Fibroblast of peridontal ligament (primary cell): ENCODE measurements at regions not wholly inside any gene's neighbourhood (a gene's known extent, or its start where the extent isn't known, plus 50 kb on each side); places are given as distances from the start of the nearest gene placed in this dataset.

Experiments used
- DNase-seq: peaks from one replicate; pipeline ENCODE4 v3.0.0-alpha.2; 2010; ENCODE audit errors: extremely low read depth

DNA sequence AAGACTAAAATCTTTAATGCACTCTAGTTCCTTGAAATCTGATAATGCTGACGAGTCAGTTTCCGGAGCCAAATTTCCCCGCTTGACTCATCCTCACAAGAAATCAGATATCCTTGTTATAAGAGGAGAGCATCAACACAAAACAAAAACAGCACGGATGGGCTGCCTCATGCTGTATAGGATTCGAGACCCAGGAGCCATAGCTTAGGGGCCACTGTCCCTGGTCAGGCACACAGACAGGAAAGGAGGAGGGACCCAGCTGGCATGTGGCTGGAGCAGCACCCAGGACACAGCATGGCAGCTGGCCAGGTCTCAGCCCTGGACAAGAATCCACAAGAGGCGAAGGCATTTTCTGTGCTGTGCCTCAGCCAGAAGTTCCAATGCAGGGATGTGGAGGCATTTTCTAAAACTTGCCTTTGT lies 110.2 kb upstream of the SPATA13 start:
- peak; percentile 85 for DNase-seq

DNA sequence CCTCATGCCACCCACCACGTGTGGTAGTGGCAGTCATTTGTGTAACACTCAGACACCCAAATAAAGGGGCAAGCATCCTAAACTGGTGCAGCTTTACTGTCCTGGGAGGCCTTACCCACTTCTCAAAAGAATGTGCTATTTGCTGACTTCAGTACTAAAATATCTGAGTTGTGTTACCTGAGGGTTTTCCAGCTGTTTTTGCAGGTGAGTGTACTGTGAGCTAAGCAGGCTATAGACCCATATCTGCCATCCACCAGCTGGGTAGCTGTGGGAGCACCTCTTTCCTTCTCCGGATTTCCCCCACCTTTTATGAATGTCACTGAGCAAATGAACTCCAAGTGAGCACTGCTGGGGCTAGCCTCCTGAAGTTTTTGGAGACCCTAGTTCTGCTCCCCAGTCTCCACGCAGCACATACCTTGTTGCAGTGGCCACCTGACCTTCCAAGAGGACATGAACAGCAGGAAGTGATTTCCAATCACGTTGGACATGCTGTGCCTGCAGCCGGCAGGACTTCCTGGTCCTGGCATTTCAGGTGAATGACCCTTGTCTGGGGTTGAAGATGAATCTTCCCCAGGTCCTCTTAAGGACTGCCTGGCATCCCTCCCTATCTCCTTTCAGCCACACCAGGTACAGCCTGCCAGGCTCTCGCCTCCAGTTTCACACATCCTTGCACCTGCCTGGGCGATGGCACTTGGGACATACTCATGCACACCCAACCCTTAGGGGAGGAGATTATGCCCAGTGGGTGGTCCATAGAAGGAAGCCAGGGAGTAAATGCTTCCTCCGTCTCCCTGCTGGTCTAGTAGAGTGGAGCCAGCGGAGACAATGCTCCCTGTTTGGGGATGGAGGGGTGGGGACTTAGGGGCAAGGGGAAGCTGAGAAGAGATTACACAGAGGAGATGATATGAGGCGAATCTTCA lies 109.5 kb upstream of the SPATA13 start:
- no peak for DNase-seq

DNA sequence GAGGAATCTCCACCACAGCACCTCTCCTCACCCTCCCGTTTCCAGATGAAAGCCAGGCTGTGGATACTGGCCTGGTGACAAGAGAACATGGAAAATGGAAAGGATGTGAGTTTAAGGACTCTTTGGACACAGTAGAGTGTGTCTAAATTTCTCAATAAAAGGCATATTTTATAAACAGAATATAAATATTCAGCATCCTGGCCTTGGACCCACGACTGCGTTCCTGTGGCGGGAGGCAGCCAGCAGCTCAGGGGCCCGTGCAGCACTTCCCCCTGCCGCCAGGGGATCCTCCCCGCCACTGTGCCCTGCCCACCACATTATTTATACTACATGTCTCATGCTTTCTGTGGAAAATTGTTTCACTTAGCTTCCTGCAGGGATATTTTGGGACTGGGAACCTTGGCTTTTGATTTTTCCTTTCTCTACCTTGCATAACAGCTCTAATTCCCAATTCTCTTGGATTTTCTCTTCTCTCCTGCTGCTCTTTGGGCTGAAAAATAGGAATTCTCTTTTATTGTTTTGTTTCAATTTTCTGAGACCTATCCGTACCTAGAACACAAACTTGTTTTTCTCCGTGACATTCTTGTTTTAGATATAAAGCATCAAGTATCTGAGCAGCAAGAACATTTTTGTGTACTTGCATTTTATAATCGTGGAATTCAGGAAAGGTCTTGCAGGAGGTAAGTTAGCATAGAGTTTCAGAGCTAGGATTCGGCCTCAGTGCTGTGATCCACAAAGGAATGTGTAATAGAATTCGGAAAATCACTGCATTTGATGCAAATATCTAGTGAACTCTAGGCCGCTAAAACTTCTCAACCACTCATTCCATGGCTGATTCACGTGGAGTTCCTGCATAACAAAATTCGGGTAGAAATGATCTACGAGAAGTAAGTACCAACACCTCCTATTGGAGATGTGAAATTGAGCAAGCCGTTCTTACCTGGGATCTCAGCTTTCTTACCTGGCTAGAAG lies 107.7 kb upstream of the SPATA13 start:
- peak; percentile 66 for DNase-seq

DNA sequence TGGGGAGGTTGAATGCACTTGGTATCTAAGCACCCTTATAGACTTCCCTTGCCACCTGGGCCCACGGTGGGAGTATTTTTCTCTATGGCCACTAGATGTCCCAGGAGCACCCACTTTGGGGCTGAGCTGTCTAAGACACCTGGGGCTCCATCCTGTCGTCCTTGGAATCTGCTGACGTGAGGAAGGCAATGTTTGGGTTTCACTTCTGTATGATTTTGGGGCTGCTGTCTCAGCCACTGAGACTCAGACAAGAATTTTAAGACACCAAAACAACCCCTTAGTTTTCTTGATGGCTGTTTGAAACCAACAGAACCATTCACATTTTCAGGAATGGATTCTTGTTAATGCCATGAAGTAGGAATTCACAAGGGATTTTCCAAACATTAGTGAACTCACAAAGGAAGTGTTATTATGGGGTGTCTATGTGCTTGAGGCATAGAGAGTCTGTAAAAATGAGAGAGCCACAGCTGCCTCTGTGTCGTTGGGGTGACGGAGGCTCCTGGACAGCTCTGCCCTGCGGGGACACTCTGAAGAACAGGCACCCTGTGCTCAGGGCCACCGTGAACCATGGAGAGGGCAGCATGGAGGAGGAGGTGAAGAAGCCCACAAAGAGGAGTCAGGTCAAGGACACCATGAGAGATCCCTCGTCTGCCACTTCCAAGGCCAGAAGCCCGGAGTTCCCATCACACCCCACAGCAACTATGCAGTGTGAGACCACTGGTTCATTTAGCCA lies 106.8 kb upstream of the SPATA13 start:
- peak; percentile 62 for DNase-seq

DNA sequence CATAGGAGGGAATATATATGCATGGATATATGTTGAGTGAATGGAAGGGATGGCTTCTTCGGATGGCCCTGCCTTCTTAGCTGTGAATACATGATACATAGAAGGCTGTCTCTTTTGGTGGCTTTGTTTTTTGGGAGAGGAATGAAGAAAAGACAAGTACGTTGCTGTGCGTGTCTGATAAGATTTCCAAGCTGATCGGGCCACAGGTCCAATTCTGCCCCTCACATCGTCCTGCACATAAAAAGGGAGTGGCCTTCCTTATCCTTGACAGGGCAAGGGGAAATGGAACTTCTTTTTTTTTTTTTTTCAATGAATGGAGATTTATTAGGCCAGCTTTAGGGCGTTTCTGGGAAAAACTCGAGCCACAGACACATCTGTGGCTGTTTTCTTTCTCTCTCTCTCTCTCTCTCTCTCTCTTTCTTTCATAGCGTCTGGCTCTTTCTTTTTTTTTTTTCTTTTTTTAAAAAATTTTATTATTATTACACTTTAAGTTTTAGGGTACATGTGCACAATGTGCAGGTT lies 103.8 kb upstream of the SPATA13 start:
- no peak for DNase-seq

DNA sequence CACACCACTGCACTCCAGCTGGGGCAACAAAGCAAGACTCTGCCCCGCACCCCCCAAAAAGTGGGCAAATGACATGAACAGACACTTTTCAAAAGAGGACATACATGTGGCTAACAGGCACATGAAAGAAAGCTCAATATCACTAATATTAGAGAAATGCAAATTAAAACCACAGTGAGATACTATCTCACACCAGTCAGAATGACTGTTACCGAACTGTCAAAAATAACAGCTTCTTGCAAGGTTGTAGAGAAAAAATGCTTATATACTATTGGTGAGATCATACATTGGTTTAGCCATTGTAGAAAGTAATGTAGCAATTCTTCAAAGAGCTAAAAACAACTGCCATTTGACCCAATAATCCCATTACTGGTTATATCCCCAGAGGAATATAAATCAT lies 99.5 kb upstream of the SPATA13 start:
- DNase-seq: no peak

DNA sequence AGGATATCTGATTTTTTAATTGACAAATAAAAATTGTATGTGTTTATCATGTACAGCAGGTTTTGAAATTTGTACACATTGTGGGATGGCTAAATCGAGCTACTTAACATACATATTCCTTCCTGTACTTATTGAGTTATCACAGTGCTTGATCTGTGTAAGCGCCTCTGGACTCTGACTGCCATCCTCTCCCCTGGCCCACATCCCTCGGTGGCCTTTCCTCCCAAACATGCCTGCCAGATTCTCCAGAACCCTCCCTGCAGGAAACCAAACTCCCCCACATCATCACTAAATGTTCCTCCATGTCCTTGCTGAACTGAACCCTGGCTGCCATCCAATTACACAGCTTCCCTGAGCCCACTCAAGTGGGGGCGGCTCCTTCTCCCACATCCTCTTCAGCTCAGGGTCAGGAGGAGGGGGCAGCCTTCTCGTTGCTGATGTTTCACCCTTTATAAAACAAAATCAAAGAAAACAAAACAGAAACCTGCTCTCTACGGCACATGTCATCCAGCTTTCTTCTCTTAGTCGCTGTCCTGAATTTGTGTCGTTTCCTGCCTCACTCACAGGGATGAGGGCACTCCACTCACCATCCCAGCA lies 97.1 kb upstream of the SPATA13 start:
- DNase-seq: no peak

DNA sequence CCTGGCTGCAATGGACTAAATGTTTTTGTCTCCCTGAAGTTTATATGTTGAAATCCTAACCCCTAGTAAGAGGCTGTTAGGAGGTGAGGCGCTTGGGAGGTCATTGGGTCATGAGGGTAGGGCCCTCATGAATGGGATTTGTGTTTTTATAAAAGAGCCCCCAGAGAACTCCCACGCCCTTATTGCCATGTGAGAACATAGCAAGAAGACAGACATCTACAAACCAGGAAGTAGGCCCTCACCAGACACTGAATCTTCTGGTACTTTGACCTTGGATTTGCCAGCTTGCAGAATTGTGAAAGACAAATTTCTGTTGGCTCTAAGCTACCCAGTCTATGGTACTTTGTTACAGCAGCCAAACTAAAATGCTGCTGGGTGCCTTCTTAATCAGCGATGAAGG lies 96.1 kb upstream of the SPATA13 start:
- DNase-seq: no peak

DNA sequence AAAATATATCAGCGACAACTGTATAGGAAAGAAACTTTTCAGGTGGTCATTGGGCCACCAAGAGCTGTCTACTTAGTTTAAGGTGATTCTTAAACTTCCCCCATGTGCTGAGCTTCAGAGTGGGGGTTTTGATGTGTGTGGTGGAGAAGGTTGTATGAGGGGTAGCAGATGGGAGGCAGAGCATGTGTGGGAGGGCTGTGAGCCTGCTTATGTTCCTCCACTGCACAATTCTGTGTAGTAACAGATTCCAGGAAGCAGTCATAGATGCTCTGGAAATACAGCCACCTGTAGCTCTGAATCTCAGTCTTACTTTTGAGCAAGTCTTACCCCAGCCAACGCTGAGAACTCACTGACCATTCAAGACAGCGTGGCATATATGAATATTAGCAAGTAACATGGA lies 95.3 kb upstream of the SPATA13 start:
- no peak for DNase-seq

DNA sequence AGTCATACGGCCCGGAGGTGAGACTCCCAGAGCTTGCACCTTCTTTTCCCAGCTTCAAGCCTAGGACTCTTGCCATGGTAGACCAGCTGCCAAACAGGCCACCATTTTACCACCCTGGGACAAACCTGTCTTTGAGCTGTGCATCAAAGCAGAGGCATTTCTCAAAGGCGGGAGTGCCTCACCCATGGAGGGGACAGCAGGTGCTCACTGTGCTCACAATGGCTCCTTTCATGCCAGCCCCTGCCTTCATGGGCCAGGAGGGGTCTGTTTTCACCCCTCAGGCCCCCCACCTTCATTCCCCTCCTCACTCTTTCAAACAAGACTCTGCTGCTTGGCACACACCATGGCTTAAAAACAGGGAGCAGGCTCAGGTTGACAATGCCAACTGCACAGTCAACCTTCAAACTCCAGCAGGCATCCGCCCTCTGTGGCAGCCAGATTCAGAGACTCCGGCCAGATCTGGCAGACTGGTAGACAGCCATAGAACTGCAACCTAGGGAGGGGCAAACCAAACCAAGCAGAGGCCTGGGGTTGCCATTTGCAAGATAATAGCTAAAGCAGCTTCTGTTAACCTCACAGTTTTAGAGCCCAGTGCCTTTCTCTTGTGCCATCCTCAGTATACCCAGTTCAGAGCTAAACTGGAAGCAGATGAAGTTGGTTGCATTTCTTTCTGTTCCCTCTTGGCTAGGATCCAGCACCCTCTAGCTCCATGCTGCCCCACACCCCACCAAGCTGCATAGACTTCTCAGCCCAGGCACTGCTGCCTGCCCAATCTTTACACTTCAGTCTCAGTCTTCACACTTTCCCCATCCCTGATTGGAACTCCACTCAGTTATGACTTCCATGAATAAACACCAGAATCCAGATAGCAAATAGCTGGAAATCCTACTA lies 93.9 kb upstream of the SPATA13 start:
- DNase-seq: no peak

DNA sequence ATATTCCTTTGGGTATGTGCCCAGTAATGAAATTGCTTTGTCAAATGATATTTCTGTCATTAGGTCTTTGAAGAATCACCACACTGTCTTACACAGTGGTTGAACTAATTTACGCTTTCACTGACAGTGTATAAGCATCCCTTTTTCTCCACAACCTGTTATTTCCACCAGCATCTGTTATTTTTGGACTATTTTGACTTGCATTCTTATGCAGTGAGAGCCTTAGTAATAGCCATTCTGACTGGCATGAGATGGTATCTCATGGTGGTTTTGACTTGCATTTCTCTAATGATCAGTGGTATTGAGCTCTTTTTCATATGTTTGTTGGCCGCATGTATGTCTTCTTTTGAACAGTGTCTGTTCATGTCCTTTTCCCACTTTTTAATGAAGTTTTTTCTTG lies 92.0 kb upstream of the SPATA13 start:
- no peak for DNase-seq

DNA sequence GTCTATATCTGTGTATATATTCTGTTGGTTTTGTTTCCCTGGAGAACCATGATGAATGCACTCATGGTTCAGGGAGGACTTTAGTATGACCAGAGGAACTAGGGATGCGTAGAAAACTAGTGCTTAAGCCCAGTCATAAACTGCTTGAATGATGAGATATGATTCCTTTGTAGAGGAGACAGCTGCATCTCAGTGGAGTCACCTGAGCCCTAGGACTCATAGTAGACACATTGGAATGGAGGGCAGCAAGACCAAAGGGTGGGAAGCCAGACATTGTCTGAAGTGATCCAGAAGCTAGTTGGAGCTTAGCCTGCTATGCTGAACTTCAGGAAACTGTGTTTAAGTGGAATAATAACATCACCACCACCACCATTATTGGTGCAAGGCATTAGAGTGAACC lies 89.5 kb upstream of the SPATA13 start:
- no peak for DNase-seq

DNA sequence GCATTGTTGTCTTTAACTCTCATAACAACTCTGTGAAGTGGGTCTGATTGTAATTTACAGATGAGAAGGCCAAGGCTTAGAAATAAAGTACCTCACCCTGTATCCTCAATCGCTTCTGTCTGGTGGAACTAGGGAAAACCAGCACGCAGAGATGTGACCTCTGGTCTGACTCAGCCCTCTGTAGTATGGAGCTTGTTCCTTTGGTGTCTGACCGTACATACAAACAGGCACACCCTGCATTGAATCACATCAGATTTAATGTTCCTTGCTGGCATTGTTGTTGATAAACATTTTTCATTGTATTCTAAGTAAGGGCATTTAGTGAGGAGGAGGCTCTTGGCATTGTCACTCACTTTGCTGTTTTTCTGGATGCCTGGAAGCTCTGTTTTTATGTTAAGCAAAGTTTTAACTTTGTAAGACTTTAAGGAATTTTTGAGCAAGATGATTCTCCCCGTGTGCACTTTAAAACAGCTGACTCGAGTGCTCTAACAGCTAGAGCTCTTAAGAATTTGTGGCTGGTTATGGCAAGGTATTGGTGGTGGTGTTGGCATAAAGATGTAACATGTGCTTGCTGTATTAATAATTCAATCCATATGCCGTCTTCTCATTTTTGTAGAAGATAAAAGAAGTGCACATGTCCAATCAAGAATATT lies 89.0 kb upstream of the SPATA13 start:
- DNase-seq: peak; percentile 63

DNA sequence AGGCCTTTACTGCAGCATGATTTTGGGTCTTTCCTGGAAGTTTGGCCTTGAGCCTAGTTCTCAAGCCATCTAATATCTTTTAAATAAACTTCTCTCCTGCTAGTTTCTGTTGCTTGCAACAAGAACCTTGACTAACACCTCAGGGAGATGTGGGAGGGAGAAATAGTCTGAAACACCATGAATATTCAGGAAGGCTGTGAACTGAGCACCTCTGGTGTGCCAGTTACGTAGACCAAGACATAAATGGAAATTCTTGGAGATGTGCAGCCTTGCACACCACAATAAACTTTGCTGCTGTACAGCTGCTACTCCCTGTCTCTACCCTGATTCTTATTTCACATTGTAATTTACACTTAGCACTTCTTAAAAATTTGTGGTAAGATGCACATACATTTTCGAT lies 86.9 kb upstream of the SPATA13 start:
- no peak for DNase-seq

DNA sequence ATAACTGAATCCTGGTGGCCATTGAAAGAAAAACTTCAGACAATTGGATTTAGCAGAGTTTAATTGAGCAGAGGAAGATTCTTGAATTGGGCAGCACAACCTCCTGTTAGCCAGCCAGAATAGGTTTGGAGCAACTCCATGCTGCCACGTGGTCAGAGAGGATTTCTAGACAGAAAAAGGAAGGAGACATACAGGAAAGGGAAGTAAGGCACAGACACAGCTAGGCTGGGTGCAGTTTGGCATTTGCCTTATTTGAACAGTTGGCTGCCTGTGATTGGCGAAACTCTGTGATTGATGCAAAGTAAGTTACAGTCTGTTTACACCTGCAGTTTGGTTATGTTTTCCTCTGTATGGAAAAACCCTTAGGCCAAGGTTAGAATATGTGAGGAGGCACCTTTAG lies 85.8 kb upstream of the SPATA13 start:
- DNase-seq: no peak

DNA sequence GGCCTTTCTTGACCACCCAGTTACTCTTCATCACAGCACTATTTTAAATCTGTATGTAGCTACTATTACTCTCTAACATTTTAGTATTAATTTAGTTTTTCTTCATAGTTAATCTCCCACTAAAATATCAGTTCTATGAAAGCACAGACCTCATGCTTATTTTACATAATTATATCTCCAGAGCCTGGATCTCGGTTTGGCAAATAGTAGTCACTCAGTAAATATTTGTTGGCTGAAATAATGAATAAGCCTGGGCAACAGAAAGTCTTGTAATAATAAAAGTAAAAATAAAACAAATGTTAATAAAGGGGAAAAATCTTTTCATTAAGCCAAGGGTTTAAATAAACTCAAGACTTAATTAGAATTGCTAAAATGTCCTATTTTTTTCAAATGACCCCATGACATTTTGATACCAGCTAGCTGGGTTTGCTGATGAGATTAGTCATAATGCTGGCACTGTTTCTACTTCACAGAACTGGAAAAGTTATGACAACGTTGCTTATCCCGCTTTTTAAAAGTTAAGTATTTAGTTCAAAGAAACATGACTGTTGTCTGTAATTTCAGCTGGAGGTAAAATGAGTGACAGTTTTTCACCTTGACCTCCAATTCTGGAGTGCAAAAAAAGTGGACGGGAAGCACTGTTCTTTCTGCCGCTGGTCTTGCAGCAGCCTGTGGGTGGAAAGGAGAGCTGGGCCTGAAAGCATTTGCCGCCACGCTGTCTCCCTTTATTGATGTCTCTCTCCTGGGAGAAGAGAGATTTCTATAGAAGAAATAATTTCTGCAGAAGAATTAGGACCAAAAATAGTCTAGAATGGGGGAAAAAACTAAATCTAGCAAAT lies 85.2 kb upstream of the SPATA13 start:
- DNase-seq: peak; percentile 38

DNA sequence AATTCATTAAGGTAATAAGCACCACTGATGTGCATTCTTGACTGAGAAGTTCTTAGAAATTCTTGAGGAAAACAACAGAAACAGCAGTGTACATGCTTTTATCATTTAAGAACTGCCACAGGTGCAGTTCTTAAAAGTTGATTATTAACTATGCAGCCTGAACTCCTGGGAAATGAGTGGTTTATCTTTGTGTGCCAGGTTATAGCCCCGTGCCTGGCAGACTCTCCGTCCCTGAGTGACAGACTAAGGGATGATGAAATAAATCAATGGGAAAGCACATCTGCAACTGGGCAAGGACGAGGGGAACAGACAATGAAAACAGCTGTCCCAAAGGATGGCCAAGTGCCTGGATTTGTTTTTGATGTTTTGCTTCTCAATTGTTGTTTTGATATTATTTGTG lies 84.4 kb upstream of the SPATA13 start:
- no peak for DNase-seq

DNA sequence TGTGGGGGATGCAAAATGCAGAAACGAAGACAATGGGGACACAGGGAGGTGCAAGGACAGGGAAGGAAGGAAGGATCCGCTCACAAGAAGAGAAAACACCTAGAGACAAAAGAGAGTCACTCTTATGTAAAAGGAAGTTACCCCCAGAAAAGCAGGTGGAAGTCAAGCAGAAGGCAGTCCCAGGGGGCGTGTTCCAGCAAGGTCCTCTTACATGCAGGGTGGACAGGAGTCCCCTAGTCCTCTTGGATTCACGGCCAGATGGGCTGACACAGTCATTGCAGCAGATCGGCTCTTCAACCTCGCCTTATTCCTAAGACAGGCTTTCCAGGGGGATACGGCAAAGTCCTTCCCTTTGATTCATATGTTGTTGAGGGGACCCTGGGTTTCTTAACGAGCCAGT lies 83.9 kb upstream of the SPATA13 start:
- no peak for DNase-seq

DNA sequence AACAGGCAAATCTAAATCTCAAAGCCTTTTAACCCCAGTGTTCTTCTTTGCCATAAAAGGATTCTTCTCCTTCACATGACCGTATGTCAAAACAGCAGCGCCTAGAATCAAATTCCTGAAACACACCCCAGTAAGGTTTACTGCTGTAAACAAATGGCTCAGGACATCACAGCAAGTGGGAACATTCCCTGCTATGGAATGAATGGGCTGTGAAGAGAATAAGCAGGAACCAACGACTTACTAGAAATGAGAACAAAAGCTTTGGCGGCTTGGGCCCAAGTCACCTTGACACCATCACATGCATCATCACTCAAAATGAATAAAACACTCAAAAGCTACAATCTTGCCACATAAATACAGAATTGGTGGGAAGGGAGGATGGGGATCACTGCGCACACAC lies 80.4 kb upstream of the SPATA13 start:
- DNase-seq: no peak
